ENCODE measurements at regions not wholly inside any gene's neighbourhood (a gene's known extent, or its start where the extent isn't known, plus 50 kb on each side); places are given as distances from the start of the nearest gene placed in this dataset.

DNA sequence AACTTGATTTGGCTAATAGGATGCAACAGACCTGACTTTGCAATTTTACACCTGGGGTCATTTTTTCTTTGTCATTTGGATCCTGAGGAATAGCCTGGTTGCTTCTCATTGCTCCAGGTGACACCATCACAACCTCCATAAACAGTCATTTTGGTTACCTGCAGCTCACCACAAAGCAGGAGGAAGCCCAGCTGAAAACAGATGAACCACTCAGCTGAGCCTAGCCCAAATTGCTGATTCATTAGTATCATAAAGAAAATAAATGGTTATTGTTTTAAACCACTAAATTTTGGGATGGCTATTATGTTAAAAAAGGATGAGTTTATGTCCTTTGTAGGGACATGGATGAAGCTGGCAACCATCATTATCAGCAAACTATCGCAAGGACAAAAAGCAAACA lies 841.0 kb upstream of the EEF2KMT start:
- TF ChIP-seq POLR2AphosphoS5 (IDR thresholded peaks at IDR 0.05; ENCODE audit: borderline replicate concordance, low read depth, low read length): no peak
- no peak for TF ChIP-seq EZH2 (IDR thresholded peaks at IDR 0.05)
- TF ChIP-seq FOXP2 (optimal IDR thresholded peaks at IDR 0.05; ENCODE audit: control extremely low read depth, extremely low read length, insufficient read depth): no peak

All from SK-N-MC (cell line).